ENCODE measurements at regions not wholly inside any gene's neighbourhood (a gene's known extent, or its start where the extent isn't known, plus 50 kb on each side); places are given as distances from the start of the nearest gene placed in this dataset.
A peak's percentile ranks its signal among the peaks of the same experiment; 100 is the strongest.

DNA sequence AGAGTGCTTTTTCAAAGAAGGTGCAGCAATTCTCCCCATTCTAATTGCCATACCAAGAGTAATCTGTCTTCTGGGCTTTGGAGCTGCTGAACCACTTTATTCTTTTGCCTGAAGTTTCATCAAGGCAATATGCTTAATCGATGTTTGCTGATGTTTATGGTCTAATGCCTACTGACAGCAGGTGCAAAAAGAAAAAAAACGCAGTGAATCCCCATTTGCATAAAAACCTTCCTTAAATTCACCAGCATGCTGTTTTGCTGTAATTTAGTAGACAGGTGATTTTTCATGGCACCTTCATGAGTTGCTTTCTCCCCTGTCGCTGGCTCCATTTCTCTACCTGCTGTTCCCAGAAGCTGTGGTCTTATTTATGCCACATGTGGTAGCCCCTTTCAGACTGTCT is 83.1 kb upstream of the MAST4 start:
- H2BK12ac ChIP-seq (ENCODE audit: insufficient read length, low read depth, low read length), result no peak overlapping the region
- no peak overlapping the region for H3K9ac ChIP-seq (ENCODE audit: extremely low read depth, insufficient read length, low read length)
- WGBS (ENCODE audit: extremely low coverage, insufficient read length, low lambda C conversion rate), result no CpG with 5 or more reads among the region's 3 CpGs
- no peaks in the 10 kb centered on the region for H4K20me1 ChIP-seq (ENCODE audit: control insufficient read depth, insufficient read depth, insufficient read length)
- no peak overlapping the region for H3T11ph ChIP-seq (ENCODE audit: low read length)
- H3K79me1 ChIP-seq (ENCODE audit: insufficient read depth, low read depth, low read length, poor library complexity, severe bottlenecking), result no peaks in the 10 kb centered on the region
- no peaks in the 10 kb centered on the region for H3K9me3 ChIP-seq (ENCODE audit: control insufficient read depth, low read depth, low read length)
- H3K27ac ChIP-seq (ENCODE audit: insufficient read length, low read depth, low read length), result no peak overlapping the region
- no peak overlapping the region for H2BK120ac ChIP-seq (ENCODE audit: low read depth, low read length, poor library complexity, severe bottlenecking)
- no peak overlapping the region for H3K18ac ChIP-seq (ENCODE audit: insufficient read length, low read depth, low read length)
- H2BK5ac ChIP-seq (ENCODE audit: insufficient read length, low read length), result no peak overlapping the region
- peaks cover 5% of the 10 kb centered on the region in 2 experiments; a peak in 1 of 4 replicates for H3K4me1 Mint-ChIP-seq
- H3K14ac ChIP-seq (ENCODE audit: insufficient read depth, low read length), result no peak overlapping the region
- H2BK20ac ChIP-seq (ENCODE audit: low read depth, low read length, poor library complexity, severe bottlenecking), result no peak overlapping the region
- H4K5ac ChIP-seq (ENCODE audit: insufficient read length, low read depth, low read length), result no peak overlapping the region
- TF ChIP-seq, protein P1, sequence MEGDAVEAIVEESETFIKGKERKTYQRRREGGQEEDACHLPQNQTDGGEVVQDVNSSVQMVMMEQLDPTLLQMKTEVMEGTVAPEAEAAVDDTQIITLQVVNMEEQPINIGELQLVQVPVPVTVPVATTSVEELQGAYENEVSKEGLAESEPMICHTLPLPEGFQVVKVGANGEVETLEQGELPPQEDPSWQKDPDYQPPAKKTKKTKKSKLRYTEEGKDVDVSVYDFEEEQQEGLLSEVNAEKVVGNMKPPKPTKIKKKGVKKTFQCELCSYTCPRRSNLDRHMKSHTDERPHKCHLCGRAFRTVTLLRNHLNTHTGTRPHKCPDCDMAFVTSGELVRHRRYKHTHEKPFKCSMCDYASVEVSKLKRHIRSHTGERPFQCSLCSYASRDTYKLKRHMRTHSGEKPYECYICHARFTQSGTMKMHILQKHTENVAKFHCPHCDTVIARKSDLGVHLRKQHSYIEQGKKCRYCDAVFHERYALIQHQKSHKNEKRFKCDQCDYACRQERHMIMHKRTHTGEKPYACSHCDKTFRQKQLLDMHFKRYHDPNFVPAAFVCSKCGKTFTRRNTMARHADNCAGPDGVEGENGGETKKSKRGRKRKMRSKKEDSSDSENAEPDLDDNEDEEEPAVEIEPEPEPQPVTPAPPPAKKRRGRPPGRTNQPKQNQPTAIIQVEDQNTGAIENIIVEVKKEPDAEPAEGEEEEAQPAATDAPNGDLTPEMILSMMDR (conservative IDR thresholded peaks at IDR 0.05), result no peak
- no peaks in the 10 kb centered on the region for H3K23me2 ChIP-seq (ENCODE audit: insufficient read length, low read depth, low read length, poor library complexity, severe bottlenecking)
- DNase-seq, result no peak
- H4K8ac ChIP-seq (replicated peaks; ENCODE audit: insufficient read length, low read depth, low read length), result no peak overlapping the region
- no peak overlapping the region for H3K23ac ChIP-seq (ENCODE audit: insufficient read length, low read depth, low read length)
- no peak overlapping the region for H3K4me3 Mint-ChIP-seq
- no peak overlapping the region for H2AK5ac ChIP-seq (ENCODE audit: insufficient read length, low read length)
- peaks cover 9% of the 10 kb centered on the region for H3K27me3 Mint-ChIP-seq (ENCODE audit: low read depth)
- H2BK15ac ChIP-seq (ENCODE audit: low read depth, low read length), result no peak overlapping the region
- H3K36me3 Mint-ChIP-seq (ENCODE audit: insufficient read depth in 1 of 3, low read depth in 3 of 3), result no peaks in the 10 kb centered on the region
- H3K4ac ChIP-seq (ENCODE audit: low read depth, low read length), result no peak overlapping the region
- H3K4me2 ChIP-seq (ENCODE audit: insufficient read depth, insufficient read length, low read length), result no peak overlapping the region
- H3K27ac Mint-ChIP-seq, result peak overlapping the region in 1 of 3 experiments; percentile 68; a peak in 1 of 7 replicates
- H3K9me3 Mint-ChIP-seq, result no peaks in the 10 kb centered on the region; a peak in 1 of 5 replicates
- H3K79me2 ChIP-seq (ENCODE audit: insufficient read depth, low read length), result no peaks in the 10 kb centered on the region
- H2AFZ ChIP-seq (ENCODE audit: low read length), result no peak overlapping the region
- no peak overlapping the region for H3K56ac ChIP-seq (ENCODE audit: insufficient read length, low read depth, low read length)
- no peaks in the 10 kb centered on the region for H3K4me1 ChIP-seq (ENCODE audit: insufficient read depth, low read length)
- H4K91ac ChIP-seq (ENCODE audit: insufficient read length, low read depth, low read length), result no peak overlapping the region
- H3K27me3 ChIP-seq (ENCODE audit: insufficient read depth, low read length), result no peaks in the 10 kb centered on the region

All from H9 (cell line).